ENCODE measurements at regions not wholly inside any gene's neighbourhood (a gene's known extent, or its start where the extent isn't known, plus 50 kb on each side); places are given as distances from the start of the nearest gene placed in this dataset.

DNA sequence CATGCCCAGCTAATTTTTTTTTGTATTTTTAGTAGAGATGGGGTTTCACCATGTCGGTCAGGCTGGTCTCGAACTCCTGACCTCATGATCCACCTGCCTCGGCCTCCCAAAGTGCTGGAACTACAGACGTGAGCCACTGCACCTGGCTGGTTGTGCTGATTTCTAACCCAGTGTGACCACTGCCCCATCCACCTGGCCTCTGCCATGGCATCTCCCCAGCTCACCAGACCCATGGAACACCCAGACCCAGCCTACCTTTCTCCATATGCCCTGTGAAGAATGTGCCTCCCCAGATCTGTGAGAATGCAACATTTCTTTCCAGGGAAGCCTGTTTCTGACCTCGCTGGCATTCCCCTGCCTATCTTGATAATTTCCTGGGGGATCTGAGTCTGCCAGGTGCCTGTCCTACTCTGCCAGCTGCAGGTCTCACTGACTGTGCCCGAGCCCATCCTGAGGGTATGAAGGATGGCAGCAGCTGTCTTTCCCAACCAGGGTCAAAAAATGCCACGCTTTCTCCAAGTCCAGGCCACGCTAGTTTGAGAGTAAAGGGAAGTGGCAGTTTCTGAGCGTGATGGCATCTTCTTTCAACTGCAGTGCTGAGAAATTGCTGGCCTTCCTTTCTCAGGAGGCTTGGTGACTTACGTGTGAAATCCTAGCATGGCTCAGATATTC, 324.4 kb upstream of the ZNF32 start:
- TF ChIP-seq, protein P1, sequence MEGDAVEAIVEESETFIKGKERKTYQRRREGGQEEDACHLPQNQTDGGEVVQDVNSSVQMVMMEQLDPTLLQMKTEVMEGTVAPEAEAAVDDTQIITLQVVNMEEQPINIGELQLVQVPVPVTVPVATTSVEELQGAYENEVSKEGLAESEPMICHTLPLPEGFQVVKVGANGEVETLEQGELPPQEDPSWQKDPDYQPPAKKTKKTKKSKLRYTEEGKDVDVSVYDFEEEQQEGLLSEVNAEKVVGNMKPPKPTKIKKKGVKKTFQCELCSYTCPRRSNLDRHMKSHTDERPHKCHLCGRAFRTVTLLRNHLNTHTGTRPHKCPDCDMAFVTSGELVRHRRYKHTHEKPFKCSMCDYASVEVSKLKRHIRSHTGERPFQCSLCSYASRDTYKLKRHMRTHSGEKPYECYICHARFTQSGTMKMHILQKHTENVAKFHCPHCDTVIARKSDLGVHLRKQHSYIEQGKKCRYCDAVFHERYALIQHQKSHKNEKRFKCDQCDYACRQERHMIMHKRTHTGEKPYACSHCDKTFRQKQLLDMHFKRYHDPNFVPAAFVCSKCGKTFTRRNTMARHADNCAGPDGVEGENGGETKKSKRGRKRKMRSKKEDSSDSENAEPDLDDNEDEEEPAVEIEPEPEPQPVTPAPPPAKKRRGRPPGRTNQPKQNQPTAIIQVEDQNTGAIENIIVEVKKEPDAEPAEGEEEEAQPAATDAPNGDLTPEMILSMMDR (IDR thresholded peaks at IDR 0.05; ENCODE audit: borderline replicate concordance, extremely low read depth, low read length, poor library complexity, severe bottlenecking) = no peak
- no peak for TF ChIP-seq EZH2 (IDR thresholded peaks at IDR 0.05; ENCODE audit: borderline replicate concordance, low read depth, low read length, severe bottlenecking)
